CD4-positive, alpha-beta T cell treated with Interleukin-2 at 100 ng/mL for 4 hours (primary cell): ENCODE measurements at regions not wholly inside any gene's neighbourhood (a gene's known extent, or its start where the extent isn't known, plus 50 kb on each side); places are given as distances from the start of the nearest gene placed in this dataset.

Source experiments
- DNase-seq: peaks from one replicate; pipeline ENCODE4 v3.0.0-alpha.2; 2020; ENCODE audit warnings: low spot score

- DNase-seq: no peak
These were observed 152.5 kb upstream of the NAV2 start for GRCh38 chr11:19560156-19560555.

DNA sequence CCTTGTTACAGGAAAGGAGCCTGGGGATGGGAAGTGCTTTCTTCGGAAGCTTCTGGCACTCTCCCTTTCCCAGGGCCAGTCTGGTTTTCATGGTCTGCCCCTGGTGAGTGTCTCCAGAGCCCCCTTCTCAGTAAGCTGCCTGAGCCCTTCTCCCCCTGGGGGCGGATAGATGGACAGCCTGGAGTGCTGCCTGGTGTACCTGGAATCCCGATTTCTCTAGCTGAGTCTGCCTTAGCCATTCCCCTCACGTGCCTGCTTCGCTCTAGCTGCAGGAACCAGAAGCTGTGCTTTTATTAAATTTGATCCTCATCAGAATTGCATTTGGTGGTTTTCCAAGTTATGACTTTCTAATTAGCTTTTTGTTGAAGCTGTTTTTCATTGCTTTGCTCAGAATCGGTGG is 152.9 kb upstream of the NAV2 start:
- no peak for DNase-seq

DNA sequence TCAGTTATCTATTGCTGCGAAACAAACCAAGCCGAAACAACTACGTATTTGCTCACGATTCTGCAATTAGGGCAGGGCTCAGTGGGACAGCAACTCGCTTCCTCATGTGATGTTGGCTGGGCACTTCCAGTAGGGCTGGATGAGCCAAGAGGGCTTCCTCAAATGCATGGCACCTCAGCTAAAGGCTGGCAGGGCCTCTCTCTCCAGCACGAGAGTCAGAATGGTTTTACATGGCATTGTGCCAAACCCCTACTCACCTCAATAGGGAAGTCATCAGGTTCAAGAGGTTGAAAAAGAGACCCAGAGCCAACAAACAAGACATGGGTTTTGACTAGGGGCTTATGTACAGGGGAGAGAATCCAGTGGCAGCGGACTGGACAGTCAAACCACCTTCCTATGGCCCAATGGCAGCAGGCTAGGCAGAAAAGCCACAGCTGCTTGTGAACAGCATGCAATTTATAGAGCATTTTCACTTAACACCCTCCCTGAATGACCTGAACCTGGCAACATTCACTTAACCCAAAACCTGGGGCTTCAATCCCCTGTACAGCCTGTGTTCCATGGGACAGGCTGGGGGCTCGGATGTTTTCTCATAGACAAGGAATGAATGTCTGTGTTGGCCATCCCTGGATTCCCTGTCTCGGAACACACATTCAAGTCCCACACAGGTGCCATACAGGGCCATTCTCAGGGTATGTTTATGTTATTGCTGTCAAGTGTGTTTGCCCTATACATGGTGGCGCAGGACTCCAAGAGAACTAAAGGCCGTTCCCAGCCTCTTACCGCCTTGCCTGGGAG is 154.2 kb upstream of the NAV2 start:
- DNase-seq: no peak

GRCh38 chr11:19557720-19558140 is 154.9 kb upstream of the NAV2 start:
- peak; percentile 64 for DNase-seq

- no peak for DNase-seq
These were observed 155.5 kb upstream of the NAV2 start for GRCh38 chr11:19557185-19557584.

- no peak for DNase-seq
These were observed 157.4 kb upstream of the NAV2 start for GRCh38 chr11:19555266-19555665.

- peak; percentile 66 for DNase-seq
These were observed 158.8 kb upstream of the NAV2 start for GRCh38 chr11:19553683-19554333.

DNA sequence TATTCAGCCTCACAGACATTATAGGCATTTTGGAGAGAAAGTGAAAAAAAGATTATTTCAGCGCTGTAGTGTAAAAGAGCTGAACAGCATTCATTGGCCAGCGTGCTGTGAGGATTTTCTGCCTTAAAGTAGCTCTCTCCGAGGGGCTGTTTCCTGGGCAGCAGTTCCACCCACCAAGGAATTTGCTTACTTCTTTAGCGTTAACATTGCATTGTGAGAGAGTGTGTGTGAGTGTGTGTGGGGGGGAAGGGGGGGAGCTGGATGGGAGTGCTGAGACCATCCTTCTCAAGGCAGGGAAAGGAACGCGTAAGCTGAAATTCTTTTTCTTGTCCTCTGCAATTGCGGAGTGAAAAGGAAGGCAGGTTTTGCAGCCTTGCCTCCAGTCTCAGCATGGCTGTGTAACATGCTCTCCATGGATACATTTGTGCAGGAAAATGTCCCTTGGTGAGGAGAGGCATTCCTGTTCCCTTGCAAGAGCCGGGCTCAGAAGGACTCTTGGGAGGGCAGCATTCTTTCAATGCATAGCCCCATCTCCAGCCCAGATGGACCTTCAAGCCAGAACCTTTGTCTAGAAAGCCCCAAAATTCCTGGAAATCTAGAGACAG is 159.9 kb upstream of the NAV2 start:
- no peak for DNase-seq

GRCh38 chr11:19552161-19552560 is 160.5 kb upstream of the NAV2 start:
- no peak for DNase-seq

GRCh38 chr11:19551457-19551856 is 161.2 kb upstream of the NAV2 start:
- no peak for DNase-seq

- no peak for DNase-seq
These were observed 165.6 kb upstream of the NAV2 start for GRCh38 chr11:19547044-19547443.

DNA sequence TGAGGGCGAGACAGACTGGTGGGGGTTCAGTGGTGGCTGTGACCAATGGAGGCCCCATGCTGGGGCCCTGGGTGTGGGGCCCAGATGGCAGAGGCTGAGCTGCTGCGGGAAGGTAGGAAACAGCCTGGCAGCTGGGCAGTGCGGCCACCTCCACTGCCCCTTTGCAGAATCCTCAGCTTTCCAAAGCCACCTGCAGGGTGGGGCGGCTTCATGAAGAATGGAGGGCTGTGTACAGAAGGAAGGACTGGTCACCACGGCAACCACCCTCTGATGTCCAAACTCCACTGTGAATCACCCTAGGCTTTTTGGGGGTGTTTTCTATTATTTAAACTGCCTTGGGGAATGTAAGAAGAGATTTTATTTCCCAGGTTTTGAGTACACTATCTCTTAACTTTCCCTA is 166.3 kb upstream of the NAV2 start:
- no peak for DNase-seq

- no peak for DNase-seq
These were observed 171.1 kb upstream of the NAV2 start for GRCh38 chr11:19541521-19542049.

GRCh38 chr11:19539861-19540260 is 172.8 kb upstream of the NAV2 start:
- DNase-seq: no peak

DNA sequence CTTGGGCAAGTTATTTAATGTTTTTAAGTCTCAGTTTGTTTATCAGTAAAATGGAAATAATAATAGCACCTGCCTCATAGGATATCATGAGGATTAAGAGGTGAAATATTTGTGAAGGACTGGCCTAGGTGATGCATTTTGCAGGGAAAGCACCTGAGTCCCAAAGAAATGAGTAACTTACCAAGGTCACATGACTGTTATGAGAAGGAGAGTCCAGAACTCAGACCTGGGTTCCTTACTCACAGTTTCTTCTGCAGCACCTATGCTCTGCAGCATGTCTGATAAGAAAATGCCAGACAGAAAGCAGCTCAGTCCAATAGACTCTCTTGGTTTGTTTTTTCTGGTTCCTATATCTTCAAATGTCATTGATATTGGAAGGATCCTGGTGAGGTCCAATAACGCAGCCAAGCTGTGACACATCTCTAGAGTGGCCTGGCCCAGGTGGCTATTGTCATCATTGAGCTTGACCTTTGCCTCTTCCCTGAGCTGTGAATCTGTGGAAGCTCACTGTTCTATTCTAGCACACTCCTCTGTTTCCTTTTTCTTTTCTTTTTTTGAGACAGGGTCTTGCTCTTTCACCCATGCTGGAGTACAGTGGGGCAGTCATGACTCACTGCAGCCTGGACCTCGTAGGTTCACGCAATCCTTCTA is 174.7 kb upstream of the NAV2 start:
- DNase-seq: no peak

GRCh38 chr11:19536131-19536530 is 176.5 kb upstream of the NAV2 start:
- DNase-seq: no peak

GRCh38 chr11:19530505-19530904 is 182.1 kb upstream of the NAV2 start:
- DNase-seq: no peak

DNA sequence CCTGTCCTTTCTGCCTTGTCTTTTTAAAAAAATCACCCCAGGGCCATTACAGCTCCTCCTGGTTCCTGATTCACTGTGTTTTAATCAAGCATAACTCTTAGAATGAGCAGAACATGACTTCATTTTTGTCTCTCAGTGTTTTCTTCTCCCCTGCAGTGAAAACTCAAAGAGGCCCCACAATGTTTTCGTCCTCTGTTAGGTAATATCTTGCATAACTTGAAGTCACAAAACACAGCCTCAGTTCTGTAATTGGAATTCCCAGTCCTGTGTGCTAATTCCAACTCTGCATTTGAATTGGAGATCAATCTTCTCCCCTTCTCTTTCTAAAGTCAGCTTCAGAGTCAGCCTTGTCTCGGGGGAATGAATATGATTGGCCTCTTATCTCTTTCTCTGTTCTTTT is 186.5 kb upstream of the NAV2 start:
- no peak for DNase-seq

DNA sequence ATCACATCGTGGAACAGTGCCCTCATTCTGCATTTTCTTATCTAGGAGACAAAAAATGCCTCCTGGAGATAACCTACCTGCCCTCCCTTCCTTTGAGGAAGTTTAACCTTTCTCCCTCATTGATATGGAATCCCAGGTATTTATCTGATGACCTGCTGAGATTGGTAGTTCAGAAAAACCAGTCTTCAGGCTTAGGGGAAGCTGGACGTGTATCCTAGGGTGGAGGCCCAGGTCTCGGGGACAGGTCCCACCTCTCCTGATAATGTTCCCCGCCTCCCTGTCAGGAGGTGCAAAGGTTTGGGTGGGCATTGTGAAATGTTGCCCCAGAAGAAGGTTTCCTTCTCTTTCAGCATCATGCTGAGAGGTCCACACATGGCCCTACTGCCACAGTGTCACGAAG is 186.9 kb upstream of the NAV2 start:
- DNase-seq: no peak

DNA sequence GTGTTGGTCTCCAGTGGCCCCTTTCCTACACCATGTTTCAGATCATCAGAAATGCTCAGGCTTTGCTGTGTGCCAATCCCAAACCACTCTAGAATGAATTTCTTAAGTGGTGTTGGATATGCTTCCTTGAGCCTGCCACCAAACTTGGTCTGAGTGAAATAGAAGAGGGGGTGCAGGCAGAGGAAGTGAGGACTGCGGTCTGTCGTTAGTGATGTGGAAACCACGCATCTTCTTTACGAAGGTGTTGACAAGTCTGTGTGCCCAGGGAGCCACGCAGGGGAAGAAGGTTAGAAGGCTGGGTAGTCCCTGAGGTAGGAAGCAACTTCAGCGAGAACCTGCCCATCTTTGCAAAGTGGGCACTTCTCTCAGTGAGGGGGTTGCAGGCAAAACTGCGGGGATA is 187.4 kb upstream of the NAV2 start:
- no peak for DNase-seq

DNA sequence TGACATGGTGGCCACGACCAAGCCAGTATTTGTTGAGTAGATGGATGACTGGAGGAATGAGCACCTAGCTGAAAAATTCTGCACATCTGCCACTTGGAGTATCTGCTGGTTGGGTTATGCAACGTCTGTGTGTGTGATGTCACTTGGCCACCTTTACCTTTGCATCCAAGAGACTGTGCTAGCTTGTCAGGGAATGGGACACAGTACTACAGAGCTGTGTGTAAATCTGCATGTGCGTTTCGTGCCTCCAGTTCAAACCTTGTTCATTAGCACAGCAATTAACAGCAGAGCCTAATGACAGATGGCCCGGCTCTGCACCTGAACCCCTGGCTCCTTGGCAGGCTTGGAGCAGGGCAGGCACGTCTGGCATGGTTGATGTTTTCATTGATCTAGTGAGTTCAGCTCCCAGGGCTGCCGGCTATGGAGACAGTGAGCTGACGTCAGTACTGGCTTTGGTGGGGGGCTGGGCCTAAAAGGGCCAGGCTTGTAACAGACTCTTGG is 188.4 kb upstream of the NAV2 start:
- DNase-seq: no peak

- no peak for DNase-seq
These were observed 192.0 kb upstream of the NAV2 start for GRCh38 chr11:19520681-19521080.
